ENCODE measurements at regions not wholly inside any gene's neighbourhood (a gene's known extent, or its start where the extent isn't known, plus 50 kb on each side); places are given as distances from the start of the nearest gene placed in this dataset.

DNA sequence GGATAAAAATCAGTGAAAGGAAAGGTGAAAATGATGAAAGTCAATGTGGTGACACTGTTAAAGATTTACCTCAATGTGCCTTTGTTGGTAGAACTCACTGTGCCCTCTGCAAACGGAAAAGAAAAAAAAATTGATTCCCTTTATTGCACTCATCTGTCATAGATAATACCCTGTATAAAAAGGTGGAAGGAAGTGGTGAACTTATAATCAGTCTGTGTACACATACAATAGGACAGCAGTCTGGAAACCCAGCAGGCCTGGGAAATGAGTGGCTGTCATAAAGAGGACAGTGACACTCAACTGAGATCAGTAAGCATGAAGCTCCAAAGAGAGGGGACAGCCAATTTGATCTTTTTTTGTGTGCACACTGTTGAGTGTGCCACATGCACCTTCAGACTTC is 364.7 kb downstream of the NOVA1 start:
- TF ChIP-seq, protein P1, sequence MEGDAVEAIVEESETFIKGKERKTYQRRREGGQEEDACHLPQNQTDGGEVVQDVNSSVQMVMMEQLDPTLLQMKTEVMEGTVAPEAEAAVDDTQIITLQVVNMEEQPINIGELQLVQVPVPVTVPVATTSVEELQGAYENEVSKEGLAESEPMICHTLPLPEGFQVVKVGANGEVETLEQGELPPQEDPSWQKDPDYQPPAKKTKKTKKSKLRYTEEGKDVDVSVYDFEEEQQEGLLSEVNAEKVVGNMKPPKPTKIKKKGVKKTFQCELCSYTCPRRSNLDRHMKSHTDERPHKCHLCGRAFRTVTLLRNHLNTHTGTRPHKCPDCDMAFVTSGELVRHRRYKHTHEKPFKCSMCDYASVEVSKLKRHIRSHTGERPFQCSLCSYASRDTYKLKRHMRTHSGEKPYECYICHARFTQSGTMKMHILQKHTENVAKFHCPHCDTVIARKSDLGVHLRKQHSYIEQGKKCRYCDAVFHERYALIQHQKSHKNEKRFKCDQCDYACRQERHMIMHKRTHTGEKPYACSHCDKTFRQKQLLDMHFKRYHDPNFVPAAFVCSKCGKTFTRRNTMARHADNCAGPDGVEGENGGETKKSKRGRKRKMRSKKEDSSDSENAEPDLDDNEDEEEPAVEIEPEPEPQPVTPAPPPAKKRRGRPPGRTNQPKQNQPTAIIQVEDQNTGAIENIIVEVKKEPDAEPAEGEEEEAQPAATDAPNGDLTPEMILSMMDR (IDR thresholded peaks at IDR 0.05) = no peak
- no peak for TF ChIP-seq POLR2A (IDR thresholded peaks at IDR 0.05)

Data from ovary (tissue), 3 donors.